NCI-H2196 (cell line): ENCODE measurements at regions not wholly inside any gene's neighbourhood (a gene's known extent, or its start where the extent isn't known, plus 50 kb on each side); places are given as distances from the start of the nearest gene placed in this dataset.

Source experiments
- DNase-seq: peaks from one replicate; lab custom pipeline; 2025; ENCODE audit not compliant: unreplicated experiment; lab: John Stamatoyannopoulos, UW

DNA sequence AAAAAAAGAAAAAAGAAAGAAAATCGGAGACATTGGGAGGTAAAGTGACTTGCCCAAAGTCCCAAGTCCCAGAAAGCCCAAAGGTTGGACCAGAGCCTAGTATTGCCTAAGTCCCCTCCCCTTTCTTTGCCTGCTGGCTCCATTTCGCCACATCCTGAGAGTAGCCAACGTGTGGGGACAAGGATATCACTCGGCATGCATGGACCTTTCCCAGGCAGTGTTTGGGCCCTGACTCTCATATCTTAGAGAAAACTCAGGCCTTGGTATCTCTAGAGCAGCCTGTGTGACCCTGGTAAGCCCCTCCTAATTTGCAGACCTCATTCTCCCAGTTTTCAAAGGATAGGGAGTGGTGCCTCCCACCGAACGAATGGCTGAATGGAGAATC lies 294.2 kb upstream of the ZMIZ1 start:
- peak; percentile 33 for DNase-seq

DNA sequence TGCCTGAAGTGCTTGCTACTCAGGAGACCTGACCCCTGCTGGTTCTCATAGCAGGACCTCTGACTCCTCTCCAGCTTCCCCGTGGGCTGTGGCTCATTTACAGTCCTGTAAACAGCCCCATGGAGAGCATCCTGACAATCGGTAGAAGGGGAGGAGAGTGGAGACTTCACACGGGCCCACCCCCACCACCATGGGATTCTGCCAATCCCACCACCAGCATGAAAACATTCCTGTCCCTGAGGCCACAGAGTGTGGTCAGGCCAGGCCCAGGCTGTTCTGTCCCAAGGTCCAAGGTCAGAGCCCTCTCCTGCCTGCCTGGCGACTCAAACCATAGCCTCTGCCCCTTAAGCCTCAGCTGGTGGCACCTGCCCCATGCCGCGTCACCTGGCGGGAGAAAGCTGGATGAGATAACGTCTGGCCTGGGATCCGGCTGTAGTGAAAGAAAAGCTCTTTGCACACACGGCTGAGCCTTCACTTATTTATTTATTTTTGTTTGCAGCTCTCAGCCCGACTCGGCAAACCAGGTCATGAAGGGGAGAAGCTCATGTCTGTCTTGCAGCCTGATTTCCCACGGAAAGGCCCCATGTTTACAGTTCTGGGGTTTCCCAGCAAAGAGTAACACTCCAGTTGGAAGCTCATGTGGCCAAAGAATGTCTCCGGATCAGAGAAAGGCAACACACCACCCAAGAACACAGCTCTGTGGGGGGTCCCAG lies 293.6 kb upstream of the ZMIZ1 start:
- DNase-seq: peak; percentile 80

DNA sequence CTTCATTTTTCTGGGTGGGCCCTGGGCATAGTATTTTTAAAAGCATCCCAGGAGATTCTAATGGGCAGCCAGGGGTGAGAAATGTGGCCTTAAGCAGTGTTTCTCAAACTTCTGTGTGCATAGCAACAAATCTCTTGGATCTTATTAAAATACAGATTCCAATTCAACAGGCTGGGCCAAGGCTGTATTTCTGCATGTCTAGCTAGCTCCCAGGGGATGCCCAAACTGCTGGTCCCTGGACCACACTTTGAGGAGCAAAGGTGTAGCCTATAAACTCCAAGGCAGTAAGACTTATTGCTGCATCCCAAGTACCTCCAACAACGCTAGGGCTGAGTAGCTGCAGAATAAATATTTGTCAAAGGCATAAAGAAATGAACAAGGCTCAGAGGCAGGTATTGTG lies 292.9 kb upstream of the ZMIZ1 start:
- DNase-seq: no peak

DNA sequence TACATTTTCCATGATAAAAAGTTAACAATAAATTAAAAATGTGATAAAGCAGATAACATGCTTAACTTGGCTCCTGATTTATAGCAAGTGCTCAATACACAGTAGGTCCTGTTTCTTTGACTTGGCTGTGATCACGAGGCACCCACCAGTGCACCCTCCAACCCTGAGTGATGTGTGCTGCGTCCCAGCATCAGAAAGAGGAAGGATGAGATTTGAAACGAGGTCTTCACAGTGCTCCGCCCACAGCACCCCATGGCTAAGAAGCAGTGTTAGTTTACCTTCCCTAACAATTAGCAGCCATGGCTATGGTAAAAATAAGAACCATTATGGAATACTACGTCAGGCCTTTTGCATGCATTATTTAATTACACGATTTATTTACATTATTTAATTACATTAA lies 292.0 kb upstream of the ZMIZ1 start:
- no peak for DNase-seq

DNA sequence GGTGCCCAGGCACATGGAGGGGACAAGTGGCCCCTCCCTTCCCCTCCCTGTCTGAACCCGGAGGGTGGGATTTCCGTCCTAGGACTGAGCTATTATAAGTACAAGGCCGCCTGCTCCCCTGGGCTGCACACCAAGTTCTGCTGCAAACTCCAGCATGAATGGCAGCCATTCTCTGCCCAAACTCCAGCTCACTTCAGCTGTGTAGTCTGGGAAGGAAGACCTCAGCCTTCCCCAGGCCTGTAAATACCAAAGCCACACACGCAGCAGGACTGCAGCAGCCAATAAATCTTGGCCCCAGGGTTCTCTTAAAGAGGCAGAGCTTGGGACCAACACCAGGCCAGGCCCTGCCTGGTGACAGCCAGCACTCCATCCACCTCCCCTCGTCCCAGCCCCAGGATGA lies 291.3 kb upstream of the ZMIZ1 start:
- no peak for DNase-seq

DNA sequence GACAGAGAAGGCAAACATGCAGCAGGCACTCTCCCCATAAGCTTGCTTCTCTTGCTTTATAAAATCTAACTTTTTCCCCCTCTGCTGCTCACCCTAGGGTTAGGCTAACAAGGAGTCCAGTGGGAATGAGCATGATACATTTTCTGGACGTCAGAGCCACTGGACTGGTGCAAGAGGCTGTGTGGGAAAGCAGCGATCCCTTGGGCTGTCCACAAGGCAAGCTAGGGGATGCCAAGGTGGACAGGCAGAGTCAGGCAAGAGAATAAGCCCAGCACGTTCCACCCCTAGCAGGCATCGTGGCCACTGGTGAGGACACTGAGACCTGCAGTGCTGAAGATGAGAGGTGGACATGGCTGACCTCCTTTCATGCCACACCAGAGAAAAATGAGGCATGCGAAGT lies 290.9 kb upstream of the ZMIZ1 start:
- DNase-seq: no peak

DNA sequence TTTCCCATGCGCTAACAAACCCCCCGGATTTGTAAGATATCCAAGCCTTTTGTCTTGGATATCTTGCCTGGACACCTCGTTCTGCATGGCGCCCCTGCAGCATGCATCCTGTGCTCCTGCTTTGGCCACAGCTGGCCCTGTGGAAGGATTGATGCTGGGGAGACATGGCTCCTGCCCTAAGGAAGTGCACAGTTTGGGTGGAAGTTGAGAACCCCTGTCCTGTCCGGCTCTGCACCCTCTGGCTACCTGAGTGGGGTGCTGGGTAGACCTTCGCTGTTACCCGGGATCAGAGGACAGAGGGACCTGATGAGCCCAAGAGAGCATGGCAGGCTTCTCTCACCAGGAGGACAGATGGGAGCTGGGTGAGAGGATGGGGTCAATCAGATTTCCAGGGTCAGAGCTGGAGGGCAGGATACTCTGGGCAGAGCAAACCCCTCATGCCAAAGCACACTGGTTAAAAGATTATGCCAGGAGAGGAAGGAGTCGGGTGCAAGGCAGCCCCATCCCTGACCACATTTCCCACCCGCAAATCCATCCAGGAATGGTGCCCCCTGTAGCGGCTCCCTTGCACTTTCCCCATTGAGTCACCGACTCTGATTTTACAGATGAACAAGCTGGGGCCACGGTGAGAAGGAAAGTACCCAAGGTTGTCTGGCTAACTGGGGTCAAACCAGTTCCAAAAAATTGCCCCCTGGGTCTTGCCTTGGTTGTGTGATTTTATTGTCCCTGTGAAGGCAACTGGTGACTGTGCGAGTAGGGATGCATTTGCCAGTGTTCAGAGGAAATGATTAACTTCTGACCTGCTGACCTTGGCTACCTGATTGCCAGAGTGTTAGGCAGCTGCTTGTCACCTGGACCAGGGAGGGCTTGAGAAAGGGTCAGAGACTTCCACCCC lies 290.1 kb upstream of the ZMIZ1 start:
- no peak for DNase-seq

DNA sequence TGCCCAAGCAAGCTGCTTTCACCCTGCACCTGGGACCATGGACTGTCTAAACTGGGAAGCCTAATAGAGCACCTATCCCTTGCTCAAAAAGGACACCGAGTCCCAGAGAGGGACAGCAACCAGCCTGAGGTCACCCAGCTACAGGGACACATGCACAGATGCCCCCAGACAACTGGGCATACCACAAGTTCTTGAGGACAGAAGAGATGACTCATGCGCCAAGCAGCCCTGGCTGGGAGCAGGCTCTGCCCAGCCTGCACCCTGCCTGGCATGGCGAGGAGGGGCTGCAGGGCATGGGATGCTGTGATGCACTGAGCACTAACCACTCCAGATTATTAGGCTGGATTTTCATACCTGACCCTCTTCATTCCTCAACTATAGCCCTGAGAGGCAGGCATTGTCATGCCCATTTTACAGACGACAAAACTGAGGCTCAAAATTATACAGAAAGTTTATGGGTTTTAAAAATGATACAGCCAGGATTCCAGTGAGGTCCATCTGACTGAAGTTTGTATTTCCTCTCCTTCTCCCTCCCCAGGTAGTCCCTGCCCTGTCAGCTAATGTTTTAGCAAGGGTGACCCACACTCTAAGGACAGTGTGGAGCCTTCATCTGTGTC lies 289.3 kb upstream of the ZMIZ1 start:
- DNase-seq: no peak

DNA sequence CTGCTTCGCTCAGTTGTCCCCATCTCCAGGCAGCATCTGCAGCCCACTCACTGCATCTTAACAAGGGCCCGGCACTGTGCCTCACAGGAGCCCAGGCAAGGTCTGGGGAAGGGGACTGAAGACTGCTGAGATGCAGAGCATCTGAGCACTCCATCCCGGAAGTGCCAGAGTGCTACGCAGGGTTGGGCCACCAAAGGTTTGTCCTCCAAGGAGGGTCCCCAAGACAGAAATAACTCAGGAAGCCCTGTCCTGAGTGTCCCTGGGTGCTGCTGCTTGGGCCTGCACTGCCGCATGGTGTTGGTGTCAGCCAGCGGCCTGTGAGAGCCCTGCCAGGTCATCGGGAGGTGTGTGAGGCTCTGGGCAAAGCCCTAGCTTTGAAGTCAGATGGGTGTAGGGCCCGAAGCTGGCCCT lies 288.2 kb upstream of the ZMIZ1 start:
- no peak for DNase-seq

DNA sequence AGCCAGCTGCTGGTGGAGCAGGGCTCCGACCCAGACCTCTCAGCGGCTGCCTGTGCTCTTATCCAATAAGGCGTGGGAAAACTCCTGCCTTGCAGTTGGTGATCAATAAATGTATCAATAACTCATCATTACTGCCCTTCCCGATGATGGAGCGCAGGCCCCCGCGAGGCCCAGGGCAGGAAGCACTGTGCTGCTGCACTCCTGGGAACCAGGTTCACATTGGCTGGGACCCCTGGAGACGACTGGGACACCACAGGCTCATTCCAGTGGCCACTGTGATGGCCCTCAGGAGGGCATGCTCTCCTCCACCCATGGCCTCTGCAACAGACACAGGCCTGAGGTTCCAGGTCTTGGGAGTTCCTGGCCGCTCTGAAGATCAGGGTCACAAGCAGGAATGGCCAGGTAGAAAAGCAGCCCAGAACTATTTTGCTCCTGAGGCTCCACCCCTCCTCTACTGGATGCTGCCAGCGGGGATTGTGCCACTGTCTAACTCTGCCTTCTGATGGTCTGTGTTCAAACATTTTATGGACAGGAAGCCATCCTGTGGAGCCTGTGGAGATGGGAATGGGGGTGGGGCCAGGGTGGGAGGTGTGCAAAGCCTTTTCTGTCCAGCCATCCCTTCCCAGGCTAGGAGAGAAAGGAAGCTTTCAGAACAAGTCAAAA lies 287.4 kb upstream of the ZMIZ1 start:
- DNase-seq: no peak

DNA sequence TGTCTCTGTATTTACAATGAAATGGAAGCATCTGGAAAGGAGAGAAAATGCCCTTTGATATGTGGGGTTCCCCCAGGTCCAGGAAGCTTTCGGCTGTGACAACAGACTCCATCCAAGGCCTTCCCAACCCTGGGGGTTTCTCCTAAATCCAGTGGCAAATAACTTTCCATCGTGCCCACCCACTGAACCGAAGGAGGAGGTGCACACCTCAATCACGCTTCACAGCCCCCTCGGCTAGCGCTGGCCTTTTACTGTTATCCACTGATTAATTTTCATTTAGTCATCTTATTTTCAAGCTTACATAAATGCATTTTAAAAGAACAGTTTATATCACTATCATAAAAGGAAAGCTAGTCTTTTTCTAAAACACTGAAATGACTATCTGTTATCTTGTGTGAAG lies 286.8 kb upstream of the ZMIZ1 start:
- no peak for DNase-seq

DNA sequence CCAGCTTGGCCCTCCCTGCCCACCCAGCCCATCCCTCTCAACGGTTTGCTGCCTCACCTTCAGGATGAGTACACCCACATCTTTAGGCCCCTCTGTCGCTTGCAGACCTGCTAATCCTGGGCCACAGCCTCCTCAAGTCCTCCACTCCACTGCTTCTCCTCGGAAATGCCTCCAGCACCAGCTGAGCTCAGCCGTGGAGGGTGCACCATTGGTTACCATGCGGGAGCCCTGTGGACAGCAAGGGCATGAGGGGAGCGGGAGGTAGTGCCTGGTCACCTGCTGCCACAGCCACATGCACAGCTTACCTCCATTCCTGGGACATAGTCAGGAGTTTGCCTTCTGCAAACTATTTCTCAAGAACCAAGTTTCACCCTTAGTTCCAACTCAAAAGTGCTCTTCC lies 286.3 kb upstream of the ZMIZ1 start:
- no peak for DNase-seq

DNA sequence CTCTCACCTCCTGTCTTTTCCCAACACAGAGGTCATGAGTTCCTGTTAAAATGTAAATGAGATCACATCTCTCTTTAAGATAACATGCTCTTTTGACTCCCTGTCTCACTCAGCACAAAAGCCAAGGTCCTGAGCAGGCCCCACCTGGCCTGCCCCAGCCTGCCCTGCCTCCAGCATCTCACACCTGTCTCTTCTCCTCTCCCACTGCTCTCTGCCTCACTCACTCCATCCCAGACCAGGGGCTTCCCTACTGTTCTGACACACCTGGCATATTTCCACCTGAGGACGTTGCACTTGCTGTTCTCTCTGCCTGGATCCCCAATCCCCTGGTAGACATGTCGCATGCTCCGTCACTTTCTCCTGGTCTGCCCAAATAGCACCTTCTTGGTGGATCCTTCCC lies 285.0 kb upstream of the ZMIZ1 start:
- DNase-seq: no peak

DNA sequence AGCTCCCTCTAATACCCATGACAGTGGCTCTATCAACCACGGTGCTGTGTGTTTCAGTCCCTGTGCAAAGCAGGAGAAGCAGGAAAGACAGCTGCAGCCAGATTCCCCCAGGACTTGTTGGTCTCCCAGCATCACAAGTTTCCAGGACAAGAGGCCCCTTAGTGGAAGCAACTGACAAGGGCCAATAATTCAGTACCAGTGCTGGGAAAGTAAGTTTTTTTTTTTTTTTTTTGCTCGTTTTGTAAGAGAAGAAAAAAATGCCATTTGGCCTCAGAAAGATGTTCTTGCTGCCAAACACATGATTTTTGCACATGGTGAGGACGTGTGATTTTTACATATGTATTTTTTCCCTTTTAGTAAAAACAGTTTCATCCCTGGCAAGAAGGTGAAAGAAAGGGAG lies 284.2 kb upstream of the ZMIZ1 start:
- no peak for DNase-seq

DNA sequence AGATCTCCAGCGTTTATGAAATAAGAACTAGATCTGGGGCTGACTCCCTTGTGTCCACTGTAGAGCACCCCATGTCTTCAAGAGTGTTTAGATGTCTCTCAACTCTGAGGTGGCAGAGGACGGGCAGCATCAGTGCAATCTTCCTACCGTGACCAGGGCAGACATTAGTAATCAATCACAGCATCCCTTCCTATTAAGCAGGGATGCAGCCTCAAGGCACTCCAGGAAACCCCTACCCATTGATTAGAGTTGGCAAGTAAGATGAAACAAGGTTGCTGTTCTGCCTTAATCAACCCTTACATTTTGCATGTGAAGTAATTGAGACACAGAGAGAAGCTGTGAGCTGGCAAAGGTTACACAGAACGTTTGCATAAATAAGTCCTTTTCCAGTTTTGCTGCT lies 283.7 kb upstream of the ZMIZ1 start:
- no peak for DNase-seq

DNA sequence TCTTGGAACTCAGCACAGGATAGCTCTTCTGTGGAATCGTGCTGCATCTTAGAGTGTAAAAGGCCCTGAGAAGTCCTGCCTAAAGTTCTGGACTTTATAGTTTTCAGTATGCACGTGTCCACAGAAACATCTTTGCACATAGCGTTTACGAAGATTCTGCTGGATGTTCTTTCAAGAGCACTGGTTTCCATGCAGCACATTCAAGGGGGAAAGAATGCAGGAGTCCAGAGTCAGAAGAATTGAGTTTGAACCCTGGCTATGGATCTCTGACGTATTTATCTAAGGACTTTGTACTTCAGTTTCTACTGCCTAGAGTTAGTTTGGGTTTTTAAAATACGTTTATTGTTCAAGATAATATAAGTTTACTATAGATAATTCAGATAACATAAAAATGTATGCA lies 282.8 kb upstream of the ZMIZ1 start:
- no peak for DNase-seq

DNA sequence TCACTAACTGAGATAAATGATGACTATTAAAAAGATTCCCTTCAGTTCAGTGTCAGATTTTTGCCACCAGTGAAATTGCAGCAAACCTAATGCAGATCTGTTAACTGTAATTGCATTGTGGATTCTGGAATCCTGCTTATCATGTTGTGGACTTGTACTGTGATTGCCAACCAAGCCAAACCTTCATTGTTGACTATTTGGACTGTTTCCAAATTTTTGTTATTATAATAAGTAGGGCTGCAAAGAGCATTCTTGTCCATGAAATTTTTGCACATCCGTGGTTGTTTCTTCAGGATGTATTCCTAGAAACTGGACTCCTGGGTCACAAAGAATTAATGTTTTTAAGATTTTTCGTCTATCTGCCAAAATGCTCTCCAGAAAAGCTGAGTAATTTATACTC lies 281.6 kb upstream of the ZMIZ1 start:
- no peak for DNase-seq

DNA sequence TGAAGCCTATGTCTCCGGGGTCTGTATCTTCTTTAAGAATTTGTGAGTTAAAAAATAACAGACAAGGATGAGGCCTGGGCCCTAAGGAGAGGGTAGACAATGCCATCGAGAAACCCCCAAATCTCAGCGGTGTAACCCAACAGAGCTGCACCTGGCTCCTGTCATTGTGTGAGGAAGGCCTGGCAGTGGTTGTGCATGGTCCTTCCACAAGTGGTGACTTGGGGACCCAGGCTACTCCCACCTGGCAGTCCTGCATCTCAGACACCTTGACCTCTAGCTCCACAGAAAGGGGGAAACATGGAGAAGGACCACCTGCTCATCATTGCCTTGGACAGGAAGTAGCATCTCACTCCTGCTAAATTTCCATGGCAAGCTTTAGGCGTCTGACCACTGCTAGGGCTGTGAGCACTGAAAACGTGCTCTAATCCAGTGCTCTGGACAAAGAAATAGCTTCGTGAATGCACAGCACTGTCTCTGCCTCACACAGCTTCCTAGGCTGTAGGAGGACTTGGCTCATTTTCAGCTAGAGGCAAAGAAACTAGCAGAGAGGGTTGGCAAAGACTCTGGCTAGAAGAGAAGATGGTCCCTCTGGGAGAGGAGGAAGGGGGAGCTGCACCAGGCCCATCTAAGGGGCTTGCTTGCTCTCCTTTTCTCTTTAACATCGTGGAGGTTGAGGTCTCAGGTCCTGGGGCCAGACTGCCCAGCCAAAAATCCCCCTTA lies 273.9 kb upstream of the ZMIZ1 start:
- no peak for DNase-seq

DNA sequence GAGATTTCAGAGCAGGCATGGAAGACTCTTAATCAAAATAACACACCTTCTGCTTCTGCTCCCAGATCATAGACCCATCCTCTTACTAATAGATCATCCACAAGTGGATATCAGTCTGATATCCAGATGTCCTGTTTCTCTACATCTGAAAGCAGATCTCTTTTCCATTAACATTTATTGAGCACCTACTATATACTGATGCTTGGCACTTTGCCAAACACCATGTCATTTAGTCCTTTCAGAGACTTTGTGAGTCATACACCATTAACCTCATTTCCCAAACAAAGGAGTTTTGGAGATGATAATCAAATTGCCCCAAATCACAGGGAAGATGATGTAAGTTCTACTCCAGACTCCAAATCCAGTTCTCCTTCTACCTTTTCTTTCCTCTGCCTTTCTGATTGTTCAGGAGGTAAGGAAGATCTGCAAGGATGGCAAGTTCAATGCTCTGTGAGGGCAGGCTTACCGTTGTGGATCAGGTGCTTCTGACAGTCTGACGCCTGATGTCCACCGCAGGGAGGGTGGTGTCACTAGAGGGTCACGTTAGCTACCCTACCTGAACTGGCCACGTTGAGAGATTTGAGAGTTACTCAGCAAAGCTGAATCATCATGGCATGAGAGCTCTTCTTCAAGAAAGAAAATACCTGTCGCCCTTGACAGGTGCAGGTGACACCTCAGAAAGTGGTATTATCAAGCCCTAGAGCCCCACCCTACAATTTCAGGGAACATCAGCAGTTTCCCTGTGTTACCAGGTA lies 269.6 kb upstream of the ZMIZ1 start:
- no peak for DNase-seq

DNA sequence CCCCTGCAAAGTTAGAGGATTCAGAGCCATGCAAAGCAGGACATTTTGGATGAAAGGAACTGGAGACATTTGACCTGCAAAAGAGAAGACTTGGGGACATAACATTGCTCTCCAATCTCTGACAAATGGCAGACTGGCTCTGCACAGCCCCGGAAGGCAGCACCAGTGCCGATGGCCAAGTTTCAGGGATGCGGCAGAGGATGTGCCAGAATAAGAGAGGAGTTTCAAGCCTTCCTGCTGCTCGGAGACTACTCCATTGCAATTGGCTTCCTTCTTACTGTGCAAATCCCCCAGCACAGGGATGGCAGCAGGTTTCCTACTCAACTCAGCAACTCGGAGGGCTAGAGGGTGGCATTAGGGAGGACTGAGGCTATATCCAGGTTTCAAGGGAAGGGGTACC lies 268.8 kb upstream of the ZMIZ1 start:
- no peak for DNase-seq
